GDM1 (cell line): ENCODE measurements at regions not wholly inside any gene's neighbourhood (a gene's known extent, or its start where the extent isn't known, plus 50 kb on each side); places are given as distances from the start of the nearest gene placed in this dataset.
A peak's percentile ranks its signal among the peaks of the same experiment; 100 is the strongest.
"Not testable (repeated sequence)": the region's sequence is repeated elsewhere in the genome, so short reads cannot be mapped to it uniquely, and the experiment has no call there.

Experiments
- DNase-seq: peaks from one replicate; lab custom pipeline; 2025; lab: John Stamatoyannopoulos, UW

- no peak for DNase-seq
Observed at GRCh38 chrX:129161108-129161507, 362.2 kb downstream of the SMARCA1 start.

GRCh38 chrX:129158505-129158904, 364.8 kb downstream of the SMARCA1 start:
- DNase-seq: no peak

- no peak for DNase-seq
Observed at GRCh38 chrX:129145840-129146272, 377.4 kb downstream of the SMARCA1 start.

- no peak for DNase-seq
Observed at GRCh38 chrX:129145385-129145784, 377.9 kb downstream of the SMARCA1 start.

- DNase-seq: no peak
Observed at GRCh38 chrX:129144172-129145038, 378.9 kb downstream of the SMARCA1 start.

- no peak for DNase-seq
Observed at GRCh38 chrX:129139837-129140598, 383.3 kb downstream of the SMARCA1 start.

- DNase-seq: no peak
Observed at GRCh38 chrX:129125122-129125914, 398.0 kb downstream of the SMARCA1 start.

- DNase-seq: no peak
Observed at GRCh38 chrX:129123795-129124194, 399.5 kb downstream of the SMARCA1 start.

GRCh38 chrX:129116676-129117470, 406.4 kb downstream of the SMARCA1 start:
- DNase-seq: no peak

- DNase-seq: no peak
Observed at GRCh38 chrX:129115935-129116334, 407.4 kb downstream of the SMARCA1 start.

GRCh38 chrX:129115104-129115503, 408.2 kb downstream of the SMARCA1 start:
- peak; percentile 1 for DNase-seq

GRCh38 chrX:129111081-129111798, 412.1 kb downstream of the SMARCA1 start:
- DNase-seq: no peak

GRCh38 chrX:129108936-129109335, 414.4 kb downstream of the SMARCA1 start:
- DNase-seq: no peak

GRCh38 chrX:129099207-129099606, 424.1 kb downstream of the SMARCA1 start:
- no peak for DNase-seq

- DNase-seq: no peak
Observed at GRCh38 chrX:129097668-129098067, 425.6 kb downstream of the SMARCA1 start.

GRCh38 chrX:129093706-129094105, 429.6 kb downstream of the SMARCA1 start:
- no peak for DNase-seq

GRCh38 chrX:129092757-129093156, 430.5 kb downstream of the SMARCA1 start:
- no peak for DNase-seq

GRCh38 chrX:129092242-129092641, 431.0 kb downstream of the SMARCA1 start:
- DNase-seq: no peak

- no peak for DNase-seq
Observed at GRCh38 chrX:129091097-129091496, 432.2 kb downstream of the SMARCA1 start.

GRCh38 chrX:129086802-129087201, 436.5 kb downstream of the SMARCA1 start:
- DNase-seq: no peak

- DNase-seq: not testable (repeated sequence)
Observed at GRCh38 chrX:129084291-129084690, 439.0 kb downstream of the SMARCA1 start.
